ENCODE measurements at regions not wholly inside any gene's neighbourhood (a gene's known extent, or its start where the extent isn't known, plus 50 kb on each side); places are given as distances from the start of the nearest gene placed in this dataset.

DNA sequence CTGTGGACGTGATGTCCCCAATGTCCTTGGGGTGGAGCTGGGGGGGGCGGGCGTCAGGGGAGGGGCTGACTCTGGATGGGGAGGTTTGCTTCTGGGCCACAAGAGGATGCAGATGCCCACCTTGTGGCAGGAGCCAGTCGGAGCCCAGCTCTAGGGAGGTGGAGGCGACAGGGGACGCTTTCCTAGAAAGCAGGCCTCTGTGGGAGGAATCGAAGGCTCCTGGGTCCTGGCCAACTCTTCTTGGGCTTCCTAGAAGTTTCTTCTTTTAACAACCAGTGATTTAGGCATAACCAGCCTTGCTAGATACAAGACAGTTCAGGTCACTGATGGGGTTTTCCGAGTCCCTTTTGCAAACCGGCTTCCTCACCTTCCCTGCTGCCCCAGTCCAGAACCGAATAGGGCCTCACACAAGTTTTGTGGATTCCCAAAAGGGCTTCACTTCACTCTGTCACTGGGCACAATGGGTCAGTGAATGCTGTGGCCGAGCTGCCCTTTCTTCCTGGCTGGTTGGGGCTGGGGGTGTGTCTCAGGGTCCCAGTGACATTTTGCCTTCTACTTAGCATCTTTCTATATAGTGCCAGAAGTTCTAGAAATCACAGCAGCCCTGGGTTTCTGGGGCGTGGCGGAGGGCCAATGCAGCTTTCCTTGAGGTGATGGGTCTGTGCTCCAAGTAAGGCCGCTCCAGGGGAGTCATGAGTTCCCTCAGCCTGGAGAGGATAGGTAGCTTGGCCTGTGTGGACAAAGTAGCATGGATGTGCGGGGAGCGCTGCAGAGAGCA, 78.4 kb upstream of the FOXP4 start:
- CTCF ChIA-PET: interaction anchor here (0.6 to 1.0 kb wide), 2 partner anchors 79 to 134 kb away, joined by 3 to 4 read pairs; no protein-coding TSS in a partner anchor
- POLR2A ChIA-PET: no interaction called here
- no peaks in the 10 kb centered on the region for H3K9me3 ChIP-seq (ENCODE audit: control insufficient read depth, insufficient read depth, low read depth, low read length)

DNA sequence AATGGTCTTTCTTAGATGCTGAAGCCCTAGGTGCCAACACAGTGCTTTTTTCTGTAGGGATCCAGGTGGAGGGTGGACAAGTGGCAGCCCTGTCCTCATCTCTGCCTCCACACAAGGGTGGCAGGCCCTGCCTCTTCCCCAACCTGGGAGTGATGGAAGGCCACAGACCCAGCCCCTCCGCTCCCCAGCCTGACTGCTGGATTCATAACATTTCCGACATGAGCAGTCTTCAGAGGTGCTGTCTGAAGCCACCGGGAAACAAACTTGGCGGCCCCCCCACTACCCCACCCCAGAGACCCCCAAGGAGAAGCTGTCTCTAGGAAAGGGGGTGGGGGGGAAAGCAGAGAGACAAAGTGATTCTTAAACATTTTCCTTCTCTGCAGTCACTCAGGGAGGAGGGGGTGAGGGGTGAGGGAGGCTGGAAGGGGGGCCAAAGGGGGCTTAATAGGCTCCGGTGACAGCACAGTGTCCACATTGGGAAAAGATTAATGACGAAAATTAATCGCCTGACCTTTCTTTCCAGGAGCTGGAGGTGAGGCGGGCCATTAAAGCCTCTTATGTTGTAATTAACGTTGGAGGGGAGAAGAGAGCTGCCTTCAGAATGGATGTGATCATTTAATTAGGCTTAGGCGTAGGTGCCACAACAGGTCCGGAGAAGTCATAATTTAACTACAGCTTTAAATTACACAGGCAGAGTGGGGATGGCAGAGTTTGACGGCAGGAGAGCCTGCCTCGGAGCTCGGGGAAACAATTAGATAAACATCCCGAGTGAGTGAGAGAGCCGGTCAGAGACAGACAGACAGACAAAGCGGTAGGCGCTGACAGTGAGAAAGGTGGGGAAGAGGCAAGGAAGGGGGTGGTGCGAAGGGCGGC, 76.8 kb upstream of the FOXP4 start:
- TF ChIP-seq EGR2 (tag by site-specific recombination; IDR thresholded peaks at IDR 0.05; ENCODE audit: low read depth) (peak; percentile 68), ZBTB8A (tag by site-specific recombination; IDR thresholded peaks at IDR 0.05) (peak; percentile 28; the same call in 1 of the 2 replicates), ZNF624 (tag by site-specific recombination; IDR thresholded peaks at IDR 0.05) (no peak), ZFHX2 (tag by site-specific recombination; conservative IDR thresholded peaks at IDR 0.05) (peak; percentile 32), ZBTB17 (tag by site-specific recombination; IDR thresholded peaks at IDR 0.05) (0 out of 2 replicates have a peak, but pooled peaks have one; percentile 19), SP7 (tag by site-specific recombination; IDR thresholded peaks at IDR 0.05) (peak; percentile 63; the same call in 1 of the 2 replicates)
- TF ChIP-seq, protein P1, sequence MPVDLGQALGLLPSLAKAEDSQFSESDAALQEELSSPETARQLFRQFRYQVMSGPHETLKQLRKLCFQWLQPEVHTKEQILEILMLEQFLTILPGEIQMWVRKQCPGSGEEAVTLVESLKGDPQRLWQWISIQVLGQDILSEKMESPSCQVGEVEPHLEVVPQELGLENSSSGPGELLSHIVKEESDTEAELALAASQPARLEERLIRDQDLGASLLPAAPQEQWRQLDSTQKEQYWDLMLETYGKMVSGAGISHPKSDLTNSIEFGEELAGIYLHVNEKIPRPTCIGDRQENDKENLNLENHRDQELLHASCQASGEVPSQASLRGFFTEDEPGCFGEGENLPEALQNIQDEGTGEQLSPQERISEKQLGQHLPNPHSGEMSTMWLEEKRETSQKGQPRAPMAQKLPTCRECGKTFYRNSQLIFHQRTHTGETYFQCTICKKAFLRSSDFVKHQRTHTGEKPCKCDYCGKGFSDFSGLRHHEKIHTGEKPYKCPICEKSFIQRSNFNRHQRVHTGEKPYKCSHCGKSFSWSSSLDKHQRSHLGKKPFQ (tag by site-specific recombination; IDR thresholded peaks at IDR 0.05): no peak
- no peak overlapping the region for H3K4me3 ChIP-seq (ENCODE audit: low read depth, low read length)
- peaks cover 19% of the 10 kb centered on the region for H3K4me1 ChIP-seq (ENCODE audit: control insufficient read depth, insufficient read depth, low read length)
- H3K9me3 ChIP-seq (ENCODE audit: control insufficient read depth, insufficient read depth, low read depth, low read length): no peaks in the 10 kb centered on the region
- ChIA-PET POLR2A (no interaction called here), CTCF (no interaction called here)
- H3K27ac ChIP-seq (ENCODE audit: extremely low read depth, low read depth, low read length): no peak overlapping the region
- H3K36me3 ChIP-seq (ENCODE audit: control insufficient read depth in 2 of 2, insufficient read depth in 1 of 2, low read length in 2 of 2): no peaks in the 10 kb centered on the region

More for the DNA sequence above, 78.4 kb upstream of the FOXP4 start:
- peaks cover 15% of the 10 kb centered on the region for H3K4me1 ChIP-seq (ENCODE audit: control insufficient read depth, insufficient read depth, low read length)
- no peak overlapping the region for H3K4me3 ChIP-seq (ENCODE audit: low read depth, low read length)
- TF ChIP-seq ZNF10 (tag by site-specific recombination; IDR thresholded peaks at IDR 0.05): no peak
- no peak for TF ChIP-seq ZNF175 (tag by site-specific recombination; IDR thresholded peaks at IDR 0.05)
- TF ChIP-seq, protein P2, sequence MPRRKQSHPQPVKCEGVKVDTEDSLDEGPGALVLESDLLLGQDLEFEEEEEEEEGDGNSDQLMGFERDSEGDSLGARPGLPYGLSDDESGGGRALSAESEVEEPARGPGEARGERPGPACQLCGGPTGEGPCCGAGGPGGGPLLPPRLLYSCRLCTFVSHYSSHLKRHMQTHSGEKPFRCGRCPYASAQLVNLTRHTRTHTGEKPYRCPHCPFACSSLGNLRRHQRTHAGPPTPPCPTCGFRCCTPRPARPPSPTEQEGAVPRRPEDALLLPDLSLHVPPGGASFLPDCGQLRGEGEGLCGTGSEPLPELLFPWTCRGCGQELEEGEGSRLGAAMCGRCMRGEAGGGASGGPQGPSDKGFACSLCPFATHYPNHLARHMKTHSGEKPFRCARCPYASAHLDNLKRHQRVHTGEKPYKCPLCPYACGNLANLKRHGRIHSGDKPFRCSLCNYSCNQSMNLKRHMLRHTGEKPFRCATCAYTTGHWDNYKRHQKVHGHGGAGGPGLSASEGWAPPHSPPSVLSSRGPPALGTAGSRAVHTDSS (tag by site-specific recombination; IDR thresholded peaks at IDR 0.05): no peak
- TF ChIP-seq, protein P3, sequence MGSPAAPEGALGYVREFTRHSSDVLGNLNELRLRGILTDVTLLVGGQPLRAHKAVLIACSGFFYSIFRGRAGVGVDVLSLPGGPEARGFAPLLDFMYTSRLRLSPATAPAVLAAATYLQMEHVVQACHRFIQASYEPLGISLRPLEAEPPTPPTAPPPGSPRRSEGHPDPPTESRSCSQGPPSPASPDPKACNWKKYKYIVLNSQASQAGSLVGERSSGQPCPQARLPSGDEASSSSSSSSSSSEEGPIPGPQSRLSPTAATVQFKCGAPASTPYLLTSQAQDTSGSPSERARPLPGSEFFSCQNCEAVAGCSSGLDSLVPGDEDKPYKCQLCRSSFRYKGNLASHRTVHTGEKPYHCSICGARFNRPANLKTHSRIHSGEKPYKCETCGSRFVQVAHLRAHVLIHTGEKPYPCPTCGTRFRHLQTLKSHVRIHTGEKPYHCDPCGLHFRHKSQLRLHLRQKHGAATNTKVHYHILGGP (tag by site-specific recombination; IDR thresholded peaks at IDR 0.05): peak; percentile 70
- TF ChIP-seq ZNF555 (tag by site-specific recombination; conservative IDR thresholded peaks at IDR 0.05): no peak
- H3K36me3 ChIP-seq (ENCODE audit: control insufficient read depth in 2 of 2, insufficient read depth in 1 of 2, low read length in 2 of 2): no peaks in the 10 kb centered on the region
- H3K27ac ChIP-seq (ENCODE audit: extremely low read depth, low read depth, low read length): no peak overlapping the region

DNA sequence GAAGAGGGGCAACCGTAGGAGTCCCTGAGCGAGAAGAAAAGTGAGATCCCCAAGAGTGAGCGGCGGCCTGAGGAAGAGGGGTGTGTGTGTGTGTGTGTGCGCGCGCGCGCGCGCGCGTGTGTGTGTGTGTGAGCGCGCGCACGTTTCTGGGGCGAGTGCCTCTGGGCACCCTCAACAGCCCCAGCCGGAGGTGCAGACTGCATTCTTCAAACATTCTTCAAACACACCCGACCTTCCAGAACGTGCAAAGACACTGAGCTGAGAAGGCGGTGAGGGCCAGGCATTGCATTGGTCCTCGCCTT, 76.2 kb upstream of the FOXP4 start:
- H3K36me3 ChIP-seq (ENCODE audit: control insufficient read depth in 2 of 2, insufficient read depth in 1 of 2, low read length in 2 of 2): no peaks in the 10 kb centered on the region
- H3K4me3 ChIP-seq (ENCODE audit: low read depth, low read length): no peak overlapping the region
- CTCF ChIA-PET: interaction anchor here (1.3 kb wide), 1 partner anchor 8 kb away, joined by 6 read pairs; no protein-coding TSS in a partner anchor
- POLR2A ChIA-PET: no interaction called here
- H3K9me3 ChIP-seq (ENCODE audit: control insufficient read depth, insufficient read depth, low read depth, low read length): no peaks in the 10 kb centered on the region
- H3K4me1 ChIP-seq (ENCODE audit: control insufficient read depth, insufficient read depth, low read length): peaks cover 19% of the 10 kb centered on the region
- H3K27ac ChIP-seq (ENCODE audit: extremely low read depth, low read depth, low read length): no peak overlapping the region
- TF ChIP-seq, protein P4, sequence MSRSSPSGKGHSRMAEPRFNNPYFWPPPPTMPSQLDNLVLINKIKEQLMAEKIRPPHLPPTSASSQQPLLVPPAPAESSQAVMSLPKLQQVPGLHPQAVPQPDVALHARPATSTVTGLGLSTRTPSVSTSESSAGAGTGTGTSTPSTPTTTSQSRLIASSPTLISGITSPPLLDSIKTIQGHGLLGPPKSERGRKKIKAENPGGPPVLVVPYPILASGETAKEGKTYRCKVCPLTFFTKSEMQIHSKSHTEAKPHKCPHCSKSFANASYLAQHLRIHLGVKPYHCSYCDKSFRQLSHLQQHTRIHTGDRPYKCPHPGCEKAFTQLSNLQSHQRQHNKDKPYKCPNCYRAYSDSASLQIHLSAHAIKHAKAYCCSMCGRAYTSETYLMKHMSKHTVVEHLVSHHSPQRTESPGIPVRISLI (tag by site-specific recombination; IDR thresholded peaks at IDR 0.05): no peak
- no peak for TF ChIP-seq ZNF211 (tag by site-specific recombination; IDR thresholded peaks at IDR 0.05; ENCODE audit: low read depth)
- TF ChIP-seq ZNF2 (tag by site-specific recombination; IDR thresholded peaks at IDR 0.05): peak; percentile 46; the same call in 1 of the 2 replicates
- TF ChIP-seq, protein P5, sequence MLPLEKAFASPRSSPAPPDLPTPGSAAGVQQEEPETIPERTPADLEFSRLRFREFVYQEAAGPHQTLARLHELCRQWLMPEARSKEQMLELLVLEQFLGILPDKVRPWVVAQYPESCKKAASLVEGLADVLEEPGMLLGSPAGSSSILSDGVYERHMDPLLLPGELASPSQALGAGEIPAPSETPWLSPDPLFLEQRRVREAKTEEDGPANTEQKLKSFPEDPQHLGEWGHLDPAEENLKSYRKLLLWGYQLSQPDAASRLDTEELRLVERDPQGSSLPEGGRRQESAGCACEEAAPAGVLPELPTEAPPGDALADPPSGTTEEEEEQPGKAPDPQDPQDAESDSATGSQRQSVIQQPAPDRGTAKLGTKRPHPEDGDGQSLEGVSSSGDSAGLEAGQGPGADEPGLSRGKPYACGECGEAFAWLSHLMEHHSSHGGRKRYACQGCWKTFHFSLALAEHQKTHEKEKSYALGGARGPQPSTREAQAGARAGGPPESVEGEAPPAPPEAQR (tag by site-specific recombination; IDR thresholded peaks at IDR 0.05): no peak
- no peak for TF ChIP-seq ZNF837 (tag by site-specific recombination; IDR thresholded peaks at IDR 0.05)
- no peak for TF ChIP-seq HOXA7 (CRISPR knock-in tag; IDR thresholded peaks at IDR 0.05; ENCODE audit: borderline replicate concordance)
- no peak for TF ChIP-seq ZNF324 (tag by site-specific recombination; IDR thresholded peaks at IDR 0.05)
- TF ChIP-seq YY2 (tag by site-specific recombination; IDR thresholded peaks at IDR 0.05): no peak
- no peak for TF ChIP-seq ZFP37 (tag by site-specific recombination; IDR thresholded peaks at IDR 0.05)
- no peak for TF ChIP-seq ZNF549 (tag by site-specific recombination; IDR thresholded peaks at IDR 0.05)
- TF ChIP-seq ZNF624 (tag by site-specific recombination; IDR thresholded peaks at IDR 0.05): 0 out of 2 replicates have a peak, but pooled peaks have one; percentile 14
- no peak for TF ChIP-seq ZSCAN23 (tag by site-specific recombination; IDR thresholded peaks at IDR 0.05)
